Activated B cell treated with CpG ODN at 0.5 μM for 24 hours (primary cell): ENCODE measurements at regions not wholly inside any gene's neighbourhood (a gene's known extent, or its start where the extent isn't known, plus 50 kb on each side); places are given as distances from the start of the nearest gene placed in this dataset.

ENCODE experiments used
- ATAC-seq: fragments of 200-7000 bp; cut with Tn5 transposase; one replicate; pipeline ENCODE4 v1.10.0; 2021; ENCODE audit warnings: low read depth, mild to moderate bottlenecking, moderate library complexity
- CTCF ChIA-PET: fragments of 350-600 bp; sonication (Branson Sonifier 250); formaldehyde crosslinking; loops from one replicate; lab custom pipeline; 2021; ENCODE audit warnings: antibody characterized with exemption; lab: Charles Lee
- POLR2A ChIA-PET: fragments of 350-600 bp; sonication (Branson Sonifier 250); formaldehyde crosslinking; loops from one replicate; lab custom pipeline; 2021; ENCODE audit warnings: antibody characterized with exemption; lab: Charles Lee
- DNase-seq: peaks from one replicate; pipeline ENCODE4 v3.0.0; 2022
- H3K27ac Mint-ChIP-seq: one replicate; pipeline ENCODE4 v1.8.0; 2020; ENCODE audit warnings: mixed read lengths
- H3K27me3 Mint-ChIP-seq: one replicate; pipeline ENCODE4 v1.8.0; 2021; ENCODE audit warnings: mixed read lengths
- H3K36me3 Mint-ChIP-seq: one replicate; pipeline ENCODE4 v1.8.0; 2021; ENCODE audit warnings: low read depth, mixed read lengths
- H3K4me1 Mint-ChIP-seq: one replicate; pipeline ENCODE4 v1.8.0; 2021; ENCODE audit warnings: mixed read lengths
- H3K4me3 Mint-ChIP-seq: one replicate; pipeline ENCODE4 v1.8.0; 2020; ENCODE audit warnings: mild to moderate bottlenecking, mixed read lengths
- H3K9me3 Mint-ChIP-seq: one replicate; pipeline ENCODE4 v1.8.0; 2020; ENCODE audit warnings: mixed read lengths
- CTCF ChIP-seq: fragments of 200-600 bp; IDR thresholded peaks from one replicate; pipeline ENCODE4 v1.8.0; 2022; ENCODE audit warnings: antibody characterized with exemption, mild to moderate bottlenecking
- intact Hi-C: fragments of 100-400 bp; cut with micrococcal nuclease; formaldehyde crosslinking; loops from one replicate; pipeline ENCODE4 v1.15.1; 2024

GRCh38 chr4:151905197-151905596 lies 144.4 kb upstream of the GATB start:
- DNase-seq (no peak), ATAC-seq (no peak)
- Mint-ChIP-seq H3K36me3 (peaks cover 1% of the 10 kb centered on the region), H3K4me1 (peaks cover 6% of the 10 kb centered on the region), H3K27ac (no peak overlapping the region), H3K27me3 (no peaks in the 10 kb centered on the region), H3K4me3 (no peak overlapping the region), H3K9me3 (peaks cover 19% of the 10 kb centered on the region)
- ChIA-PET POLR2A (no interaction called here), CTCF (no interaction called here)
- no peak for TF ChIP-seq CTCF
- intact Hi-C loops = no loop called here

DNA sequence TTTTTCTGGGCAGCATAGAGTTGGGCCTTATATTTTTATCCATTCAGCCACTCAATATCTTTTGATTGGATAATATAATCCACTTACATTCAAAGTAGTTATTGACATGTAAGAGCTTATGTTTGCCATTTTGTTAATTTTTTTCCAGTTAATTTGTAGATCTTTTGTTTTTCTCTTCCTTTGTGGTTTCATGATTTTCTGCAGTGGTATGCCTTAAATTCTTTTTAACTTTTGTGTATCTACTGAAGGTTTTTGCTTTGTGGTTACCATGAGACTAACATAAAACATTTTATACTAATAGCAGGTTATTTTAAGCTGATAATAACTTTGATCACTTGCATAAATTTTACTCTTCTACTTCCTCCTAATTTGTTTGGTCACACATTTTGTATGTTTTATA lies 140.8 kb upstream of the GATB start:
- H3K9me3 Mint-ChIP-seq = peaks cover 19% of the 10 kb centered on the region

DNA sequence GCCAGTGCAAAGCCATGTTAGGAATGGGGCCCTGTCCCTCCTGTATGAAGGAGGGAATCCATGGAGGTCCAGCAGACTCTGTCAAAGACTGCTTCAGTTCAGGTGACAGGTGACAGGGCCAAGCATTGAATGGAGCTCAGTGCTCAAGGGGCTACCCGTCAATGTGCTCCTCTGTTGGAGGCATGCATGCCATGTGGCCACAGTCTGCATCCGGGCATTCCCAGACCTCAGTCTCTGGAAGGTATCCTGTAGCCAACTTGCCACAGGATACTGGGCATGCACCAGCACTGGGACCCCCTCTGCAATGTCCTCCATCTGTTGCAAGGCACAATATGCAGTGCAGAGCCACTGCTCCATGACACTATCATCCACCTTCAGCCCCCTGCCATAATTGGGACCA lies 136.1 kb upstream of the GATB start:
- no peak overlapping the region for H3K4me3 Mint-ChIP-seq
- intact Hi-C loops = no loop called here
- no peak for ATAC-seq
- ChIA-PET POLR2A (no interaction called here), CTCF (no interaction called here)
- no peaks in the 10 kb centered on the region for H3K36me3 Mint-ChIP-seq
- H3K9me3 Mint-ChIP-seq = peaks cover 6% of the 10 kb centered on the region
- no peak for TF ChIP-seq CTCF
- no peaks in the 10 kb centered on the region for H3K4me1 Mint-ChIP-seq
- DNase-seq = no peak
- H3K27me3 Mint-ChIP-seq = no peaks in the 10 kb centered on the region
- H3K27ac Mint-ChIP-seq = no peak overlapping the region

More for the DNA sequence above, 140.8 kb upstream of the GATB start:
- Mint-ChIP-seq H3K27ac (no peak overlapping the region), H3K4me1 (peaks cover 6% of the 10 kb centered on the region), H3K27me3 (no peaks in the 10 kb centered on the region), H3K36me3 (peaks cover 1% of the 10 kb centered on the region), H3K4me3 (no peak overlapping the region)
- no peak for ATAC-seq
- ChIA-PET POLR2A (no interaction called here), CTCF (no interaction called here)
- intact Hi-C loops = no loop called here
- no peak for TF ChIP-seq CTCF
- DNase-seq = no peak

GRCh38 chr4:151895671-151896070 lies 134.9 kb upstream of the GATB start:
- no peaks in the 10 kb centered on the region for H3K27me3 Mint-ChIP-seq
- H3K4me1 Mint-ChIP-seq = no peaks in the 10 kb centered on the region
- DNase-seq (no peak), ATAC-seq (no peak)
- no peak overlapping the region for H3K4me3 Mint-ChIP-seq
- H3K36me3 Mint-ChIP-seq = no peaks in the 10 kb centered on the region
- intact Hi-C loops = no loop called here
- TF ChIP-seq CTCF = no peak
- H3K9me3 Mint-ChIP-seq = no peaks in the 10 kb centered on the region
- H3K27ac Mint-ChIP-seq = no peak overlapping the region
- POLR2A ChIA-PET = no interaction called here
- CTCF ChIA-PET = no interaction called here

DNA sequence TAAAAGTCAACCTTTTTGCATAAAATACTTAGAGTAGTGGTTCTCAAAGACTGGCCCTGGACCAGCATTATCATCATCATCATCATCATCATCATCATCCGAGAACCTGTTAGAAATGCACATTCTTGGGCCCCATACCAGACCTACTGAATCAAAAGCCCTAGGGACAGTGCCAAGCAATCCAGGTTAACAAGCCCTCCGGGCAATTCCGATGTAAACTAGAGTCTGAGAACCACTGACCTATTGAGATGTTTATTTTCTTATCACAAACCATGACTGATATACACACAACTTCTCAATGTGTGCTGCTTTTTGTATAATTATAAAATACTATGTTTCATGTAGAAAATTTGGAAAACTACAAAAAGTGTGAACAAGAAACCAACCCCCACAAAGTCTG lies 133.4 kb upstream of the GATB start:
- no peaks in the 10 kb centered on the region for H3K9me3 Mint-ChIP-seq

More for the DNA sequence above, 133.4 kb upstream of the GATB start:
- intact Hi-C loops = no loop called here
- no peak for TF ChIP-seq CTCF
- ChIA-PET CTCF (no interaction called here), POLR2A (no interaction called here)
- DNase-seq = no peak
- Mint-ChIP-seq H3K27me3 (no peaks in the 10 kb centered on the region), H3K27ac (no peak overlapping the region), H3K36me3 (no peaks in the 10 kb centered on the region), H3K4me1 (no peaks in the 10 kb centered on the region), H3K4me3 (no peak overlapping the region)
- no peak for ATAC-seq
